Prostate gland (tissue), 2 donors: ENCODE measurements at regions not wholly inside any gene's neighbourhood (a gene's known extent, or its start where the extent isn't known, plus 50 kb on each side); places are given as distances from the start of the nearest gene placed in this dataset.

Experiments used
- DNase-seq: peaks from one replicate; pipeline ENCODE4 v3.0.0-alpha.2; 2019; ENCODE audit warnings: low spot score
- H3K27ac ChIP-seq, 2 donors: fragments of 200-600 bp; sonication (generic); 2 replicates each; pipeline ENCODE4 v1.5.1; 2017 to 2019
- H3K27me3 ChIP-seq: fragments of 200-600 bp; sonication (generic); replicated peaks from 2 replicates; pipeline ENCODE4 v1.5.1; 2019; ENCODE audit not compliant: insufficient read depth
- H3K36me3 ChIP-seq, 2 donors: fragments of 200-600 bp; sonication (generic); 1 replicate in 1 of 2; 2 replicates in 1 of 2; pipeline versions ENCODE4 v1.5.1 to v1.8.1; 2017 to 2019
- H3K4me1 ChIP-seq: fragments of 200-600 bp; sonication (generic); replicated peaks from 2 replicates; pipeline ENCODE4 v1.5.1; 2019
- H3K4me3 ChIP-seq, 2 donors: fragments of 200-600 bp; sonication (generic); 2 replicates each; pipeline ENCODE4 v1.5.1; 2017 to 2019
- H3K9me3 ChIP-seq: fragments of 200-600 bp; sonication (generic); 2 replicates; pipeline ENCODE4 v1.5.1; 2017
- CTCF ChIP-seq, 4 experiments: fragments of 200-600 bp in 2 of 4; fragments of 450-650 bp in 2 of 4; sonication (generic) in 2 of 4; IDR thresholded peaks; 1 replicate in 3 of 4; 2 replicates in 1 of 4; pipeline ENCODE4 v1.5.1; 2016 to 2019; ENCODE audit warnings: antibody characterized with exemption in 4 of 4, mild to moderate bottlenecking in 2 of 4, moderate library complexity in 2 of 4
- POLR2A ChIP-seq: fragments of 450-650 bp; IDR thresholded peaks from one replicate; pipeline ENCODE4 v1.6.1; 2016; ENCODE audit warnings: antibody characterized with exemption, mild to moderate bottlenecking
- POLR2AphosphoS5 ChIP-seq: sonication (generic); formaldehyde crosslinking; IDR thresholded peaks from one replicate; pipeline ENCODE4 v1.6.1; 2017; ENCODE audit warnings: antibody characterized with exemption
- WGBS: methylation state at CpG from one replicate; pipeline ENCODE4 v1.1.5; 2018; 5-methylcytosine and 5-hydroxymethylcytosine counted together
- intact Hi-C: fragments of 100-400 bp; cut with DNase I; formaldehyde crosslinking; loops from one replicate; pipeline ENCODE4 v1.14.2; 2022

GRCh38 chr2:121087117-121087516, 197.9 kb downstream of the TFCP2L1 start:
- Histone ChIP-seq H3K27ac (no peak overlapping the region), H3K9me3 (no peaks in the 10 kb centered on the region), H3K36me3 (no peaks in the 10 kb centered on the region), H3K4me3 (no peak overlapping the region), H3K4me1 (no peaks in the 10 kb centered on the region), H3K27me3 (no peaks in the 10 kb centered on the region)
- WGBS, result 99% methylated on average over 7 of the region's 7 CpGs
- TF ChIP-seq POLR2AphosphoS5 (no peak), CTCF (IDR thresholded peaks at IDR 0.05) (no peak), POLR2A (no peak)
- intact Hi-C loops, result no loop called here
- DNase-seq, result no peak

GRCh38 chr2:121088251-121089165, 196.5 kb downstream of the TFCP2L1 start:
- Histone ChIP-seq H3K9me3 (no peaks in the 10 kb centered on the region), H3K4me3 (no peak overlapping the region), H3K27ac (no peak overlapping the region), H3K36me3 (no peaks in the 10 kb centered on the region), H3K4me1 (no peaks in the 10 kb centered on the region), H3K27me3 (no peaks in the 10 kb centered on the region)
- DNase-seq, result no peak
- no peak for TF ChIP-seq POLR2A
- TF ChIP-seq POLR2AphosphoS5, result no peak
- no peak for TF ChIP-seq CTCF (IDR thresholded peaks at IDR 0.05)
- intact Hi-C loops, result no loop called here
- WGBS, result 74% methylated on average over 20 of the region's 27 CpGs

GRCh38 chr2:121089166-121089510, 195.9 kb downstream of the TFCP2L1 start:
- no peak for DNase-seq
- Histone ChIP-seq H3K27me3 (no peaks in the 10 kb centered on the region), H3K4me1 (no peaks in the 10 kb centered on the region), H3K4me3 (no peak overlapping the region), H3K9me3 (no peaks in the 10 kb centered on the region), H3K27ac (no peak overlapping the region), H3K36me3 (no peaks in the 10 kb centered on the region)
- intact Hi-C loops, result no loop called here
- WGBS, result 63% methylated on average over 11 of the region's 11 CpGs
- TF ChIP-seq CTCF (IDR thresholded peaks at IDR 0.05) (no peak), POLR2AphosphoS5 (no peak), POLR2A (no peak)

- Histone ChIP-seq H3K9me3 (no peaks in the 10 kb centered on the region), H3K27ac (no peak overlapping the region), H3K4me3 (no peak overlapping the region), H3K36me3 (no peaks in the 10 kb centered on the region), H3K4me1 (no peaks in the 10 kb centered on the region), H3K27me3 (no peaks in the 10 kb centered on the region)
- TF ChIP-seq POLR2A (no peak), POLR2AphosphoS5 (no peak), CTCF (IDR thresholded peaks at IDR 0.05) (no peak)
- DNase-seq, result no peak
- intact Hi-C loops, result no loop called here
- WGBS, result 81% methylated on average over 18 of the region's 18 CpGs
Measured at GRCh38 chr2:121090088-121090715, 194.8 kb downstream of the TFCP2L1 start.
